HEK293 (cell line): ENCODE measurements at regions not wholly inside any gene's neighbourhood (a gene's known extent, or its start where the extent isn't known, plus 50 kb on each side); places are given as distances from the start of the nearest gene placed in this dataset.

Experiments used
- CTCF ChIA-PET: fragments of 350-600 bp; formaldehyde crosslinking; extraction: SDS; loops from one replicate; lab custom pipeline; 2021; ENCODE audit warnings: antibody characterized with exemption; lab: Yijun Ruan, JAX
- POLR2A ChIA-PET: fragments of 300-600 bp; formaldehyde crosslinking; extraction: SDS; loops from one replicate; lab custom pipeline; 2020; ENCODE audit warnings: antibody characterized with exemption, inconsistent platforms; lab: Yijun Ruan, JAX
- H3K27ac ChIP-seq: fragments of 200-500 bp; sonication (Bioruptor generic); 2 replicates; pipeline ENCODE4 v1.5.1; 2014; ENCODE audit warnings: low read depth, low read length, control low read depth, inconsistent platforms; ENCODE audit errors: extremely low read depth
- H3K36me3 ChIP-seq, 2 experiments: fragments of 200-500 bp in 1 of 2; sonication (Bioruptor generic) in 1 of 2; 1 replicate in 1 of 2; 2 replicates in 1 of 2; pipeline ENCODE4 v1.5.1; 2014 to 2017; ENCODE audit warnings: inconsistent platforms in 2 of 2, low read length in 2 of 2; ENCODE audit not compliant: control insufficient read depth in 2 of 2, insufficient read depth in 1 of 2
- H3K4me1 ChIP-seq: fragments of 200-500 bp; sonication (Bioruptor generic); 2 replicates; pipeline ENCODE4 v1.5.1; 2014; ENCODE audit warnings: mild to moderate bottlenecking, low read length, inconsistent platforms; ENCODE audit not compliant: control insufficient read depth, insufficient read depth
- H3K4me3 ChIP-seq: 2 replicates; pipeline ENCODE4 v1.5.1; 2011; ENCODE audit warnings: low read depth, mild to moderate bottlenecking, control low read depth, low read length, moderate library complexity
- H3K9me3 ChIP-seq: fragments of 200-500 bp; sonication (Bioruptor generic); 2 replicates; pipeline ENCODE4 v1.5.1; 2014; ENCODE audit warnings: low read depth, low read length, inconsistent platforms; ENCODE audit not compliant: control insufficient read depth, insufficient read depth
- ATF2 ChIP-seq: fragments of 450-650 bp; formaldehyde crosslinking; IDR thresholded peaks from 2 replicates; pipeline ENCODE4 v1.5.1; 2016; ENCODE audit warnings: missing biosample characterization, missing genetic modification characterization, low read depth
- KLF17 ChIP-seq: fragments of 450-650 bp; formaldehyde crosslinking; IDR thresholded peaks from 2 replicates; pipeline ENCODE4 v1.5.1; 2016; ENCODE audit warnings: missing biosample characterization, missing genetic modification characterization
- PRDM4 ChIP-seq: fragments of 450-650 bp; formaldehyde crosslinking; IDR thresholded peaks from 2 replicates; pipeline ENCODE4 v1.5.1; 2017; ENCODE audit warnings: missing biosample characterization, missing genetic modification characterization
- SP2 ChIP-seq: fragments of 450-650 bp; formaldehyde crosslinking; IDR thresholded peaks from 2 replicates; pipeline ENCODE4 v1.5.1; 2016; ENCODE audit warnings: missing biosample characterization, missing genetic modification characterization
- ZBTB1 ChIP-seq: fragments of 450-650 bp; formaldehyde crosslinking; IDR thresholded peaks from 2 replicates; pipeline ENCODE4 v1.5.1; 2016; ENCODE audit warnings: missing biosample characterization, missing genetic modification characterization
- ZBTB7A ChIP-seq: fragments of 450-650 bp; formaldehyde crosslinking; IDR thresholded peaks from 2 replicates; pipeline ENCODE4 v1.5.1; 2016; ENCODE audit warnings: low read depth, missing biosample characterization, missing genetic modification characterization
- ZNF10 ChIP-seq: fragments of 450-650 bp; formaldehyde crosslinking; IDR thresholded peaks from 2 replicates; pipeline ENCODE4 v1.5.1; 2017; ENCODE audit warnings: missing biosample characterization, missing genetic modification characterization
- ZNF26 ChIP-seq: fragments of 450-650 bp; formaldehyde crosslinking; IDR thresholded peaks from 2 replicates; pipeline ENCODE4 v1.5.1; 2016; ENCODE audit warnings: missing biosample characterization, missing genetic modification characterization
- ZNF274 ChIP-seq, 2 experiments: fragments of 200-500 bp in 1 of 2; fragments of 450-650 bp in 1 of 2; sonication (Bioruptor generic) in 1 of 2; formaldehyde crosslinking in 1 of 2; IDR thresholded peaks; 2 replicates each; pipeline versions ENCODE4 v1.5.1 to v1.6.1; 2014 to 2016; ENCODE audit warnings: borderline replicate concordance in 1 of 2, inconsistent platforms in 1 of 2, low read length in 1 of 2, missing biosample characterization in 1 of 2, missing genetic modification characterization in 1 of 2
- ZNF350 ChIP-seq: fragments of 450-650 bp; formaldehyde crosslinking; IDR thresholded peaks from 2 replicates; pipeline ENCODE4 v1.5.0; 2017; ENCODE audit warnings: missing biosample characterization, mild to moderate bottlenecking, missing genetic modification characterization
- ZNF561 ChIP-seq: fragments of 450-650 bp; IDR thresholded peaks from 2 replicates; pipeline ENCODE4 v1.5.1; 2018; ENCODE audit warnings: missing biosample characterization, missing genetic modification characterization, borderline replicate concordance
- ZSCAN16 ChIP-seq: fragments of 450-650 bp; formaldehyde crosslinking; IDR thresholded peaks from 2 replicates; pipeline ENCODE4 v1.5.1; 2016; ENCODE audit warnings: missing biosample characterization, missing genetic modification characterization

- no peaks in the 10 kb centered on the region; the same call in 1 of the 2 replicates for H3K9me3 ChIP-seq
- ChIA-PET POLR2A (no interaction called here), CTCF (no interaction called here)
- H3K36me3 ChIP-seq = no peaks in the 10 kb centered on the region
- no peak for TF ChIP-seq ZNF10 (tag by site-specific recombination)
- TF ChIP-seq, all 188 proteins: peak for 0
- no peaks in the 10 kb centered on the region for H3K4me1 ChIP-seq
- no peak overlapping the region for H3K27ac ChIP-seq
- H3K4me3 ChIP-seq = no peak overlapping the region
These were observed 113.6 kb downstream of the AXIN2 start for GRCh38 chr17:65447823-65448222.

- CTCF ChIA-PET = no interaction called here
- H3K9me3 ChIP-seq = no peaks in the 10 kb centered on the region; the same call in 1 of the 2 replicates
- no peak overlapping the region for H3K4me3 ChIP-seq
- POLR2A ChIA-PET = no interaction called here
- no peak for TF ChIP-seq ZNF561 (tag by site-specific recombination)
- H3K4me1 ChIP-seq = no peaks in the 10 kb centered on the region
- no peaks in the 10 kb centered on the region for H3K36me3 ChIP-seq
- H3K27ac ChIP-seq = no peak overlapping the region
These were observed 114.5 kb downstream of the AXIN2 start for GRCh38 chr17:65446838-65447526.

GRCh38 chr17:65446043-65446442 is 115.4 kb downstream of the AXIN2 start:
- Histone ChIP-seq H3K36me3 (no peaks in the 10 kb centered on the region), H3K4me3 (no peak overlapping the region), H3K4me1 (no peaks in the 10 kb centered on the region), H3K9me3 (no peaks in the 10 kb centered on the region; the same call in 1 of the 2 replicates), H3K27ac (no peak overlapping the region)
- ChIA-PET POLR2A (no interaction called here), CTCF (interaction anchor here (0.5 kb wide), 1 partner anchor 264 kb away, joined by 3 read pairs; no protein-coding TSS in a partner anchor)
- no peak for TF ChIP-seq ZNF274 (IDR thresholded peaks at IDR 0.05; ENCODE audit: low read length)
- TF ChIP-seq ZNF274 (tag by site-specific recombination; IDR thresholded peaks at IDR 0.05; ENCODE audit: borderline replicate concordance) = no peak
- TF ChIP-seq SP2 (tag by site-specific recombination) = no peak
- no peak for TF ChIP-seq KLF17
- no peak for TF ChIP-seq ZBTB1 (tag by site-specific recombination)
- no peak for TF ChIP-seq ZBTB7A
- TF ChIP-seq ZSCAN16 (tag by site-specific recombination) = no peak
- TF ChIP-seq PRDM4 (tag by site-specific recombination) = no peak
- TF ChIP-seq ZNF26 (tag by site-specific recombination) = no peak
- no peak for TF ChIP-seq ZNF350 (tag by site-specific recombination)
- no peak for TF ChIP-seq ATF2 (tag by site-specific recombination)
